ENCODE measurements at regions not wholly inside any gene's neighbourhood (a gene's known extent, or its start where the extent isn't known, plus 50 kb on each side); places are given as distances from the start of the nearest gene placed in this dataset.

- TF ChIP-seq CTCF (IDR thresholded peaks at IDR 0.05; ENCODE audit: low read depth, low read length, poor library complexity, severe bottlenecking) (no peak), EZH2phosphoT487 (IDR thresholded peaks at IDR 0.05; ENCODE audit: borderline replicate concordance, low read length) (no peak)
Observed at GRCh38 chr12:87920139-87920538, 109.1 kb downstream of the C12orf50 start.

All from DOHH2 (cell line).